NCI-H2227 treated with DMSO at 0.1 percent for 48 hours (cell line): ENCODE measurements at regions not wholly inside any gene's neighbourhood (a gene's known extent, or its start where the extent isn't known, plus 50 kb on each side); places are given as distances from the start of the nearest gene placed in this dataset.
A peak's percentile ranks its signal among the peaks of the same experiment; 100 is the strongest.

Source experiments
- DNase-seq: peaks from one replicate; lab custom pipeline; 2025; lab: John Stamatoyannopoulos, UW

GRCh38 chr4:111720866-111721265 is 424.4 kb upstream of the FAM241A start:
- DNase-seq = no peak

- DNase-seq = no peak
Observed at GRCh38 chr4:111722213-111722720, 423.0 kb upstream of the FAM241A start.

GRCh38 chr4:111736516-111736915 is 408.7 kb upstream of the FAM241A start:
- DNase-seq = no peak

- DNase-seq = no peak
Observed at GRCh38 chr4:111744847-111745246, 400.4 kb upstream of the FAM241A start.

GRCh38 chr4:111748157-111748556 is 397.1 kb upstream of the FAM241A start:
- DNase-seq = no peak

GRCh38 chr4:111754003-111754402 is 391.3 kb upstream of the FAM241A start:
- DNase-seq = no peak

GRCh38 chr4:111755571-111755970 is 389.7 kb upstream of the FAM241A start:
- DNase-seq = no peak

- no peak for DNase-seq
Observed at GRCh38 chr4:111761531-111761930, 383.7 kb upstream of the FAM241A start.

- DNase-seq = no peak
Observed at GRCh38 chr4:111770514-111770913, 374.7 kb upstream of the FAM241A start.

GRCh38 chr4:111773858-111774257 is 371.4 kb upstream of the FAM241A start:
- DNase-seq = peak; percentile 87

- no peak for DNase-seq
Observed at GRCh38 chr4:111775556-111776297, 369.5 kb upstream of the FAM241A start.

GRCh38 chr4:111776561-111776960 is 368.7 kb upstream of the FAM241A start:
- no peak for DNase-seq

GRCh38 chr4:111778543-111778942 is 366.7 kb upstream of the FAM241A start:
- DNase-seq = no peak

- DNase-seq = no peak
Observed at GRCh38 chr4:111780965-111781364, 364.3 kb upstream of the FAM241A start.

- no peak for DNase-seq
Observed at GRCh38 chr4:111781611-111782010, 363.6 kb upstream of the FAM241A start.

- no peak for DNase-seq
Observed at GRCh38 chr4:111788099-111788498, 357.2 kb upstream of the FAM241A start.

- DNase-seq = no peak
Observed at GRCh38 chr4:111789901-111790640, 355.2 kb upstream of the FAM241A start.

- DNase-seq = no peak
Observed at GRCh38 chr4:111792632-111793031, 352.6 kb upstream of the FAM241A start.

- DNase-seq = no peak
Observed at GRCh38 chr4:111793433-111794091, 351.7 kb upstream of the FAM241A start.

GRCh38 chr4:111797455-111798163 is 347.6 kb upstream of the FAM241A start:
- no peak for DNase-seq

- DNase-seq = no peak
Observed at GRCh38 chr4:111798840-111799239, 346.4 kb upstream of the FAM241A start.

GRCh38 chr4:111800551-111800950 is 344.7 kb upstream of the FAM241A start:
- no peak for DNase-seq
